SK-MEL-5 (cell line): ENCODE measurements at regions not wholly inside any gene's neighbourhood (a gene's known extent, or its start where the extent isn't known, plus 50 kb on each side); places are given as distances from the start of the nearest gene placed in this dataset.

ENCODE experiments used
- DNase-seq: peaks from one replicate; pipeline ENCODE4 v3.0.0-alpha.2; 2016; ENCODE audit warnings: low read depth, low spot score
- in situ Hi-C: cut with HindIII; loops from 2 replicates; pipeline ENCODE4 v1.10.0; 2016; ENCODE audit warnings: low sequenced_read_pairs, high pct_unique_total_duplicates, low pct_unique_long_range_greater_than_20kb

- in situ Hi-C loops = no loop called here
- DNase-seq = peak; percentile 8
These were observed 68.2 kb downstream of the MFAP3 start for GRCh38 chr5:154107010-154107409.

DNA sequence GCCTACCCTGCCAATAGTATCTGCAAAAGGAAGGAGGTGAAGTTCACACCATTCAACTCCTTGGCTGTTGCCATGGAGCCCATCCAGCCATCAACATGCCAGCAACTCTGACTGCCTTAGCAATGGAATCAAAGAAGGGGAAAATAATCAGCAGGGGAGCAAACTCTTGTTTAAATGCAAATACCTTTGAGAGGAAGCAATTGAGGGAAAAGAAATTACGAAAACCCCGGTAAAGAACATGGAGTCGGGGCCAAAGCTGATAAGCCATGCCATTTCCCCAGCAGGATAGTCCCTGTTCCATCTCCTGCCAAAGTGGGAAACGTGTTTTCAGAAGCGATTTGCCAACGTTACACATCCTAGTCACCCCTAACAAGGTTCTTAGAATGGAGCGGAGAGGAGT lies 69.0 kb downstream of the MFAP3 start:
- DNase-seq = no peak
- in situ Hi-C loops = no loop called here

- in situ Hi-C loops = no loop called here
- DNase-seq = no peak
These were observed 70.8 kb downstream of the MFAP3 start for GRCh38 chr5:154109416-154110106.

GRCh38 chr5:154110107-154110453 lies 71.3 kb downstream of the MFAP3 start:
- DNase-seq = no peak
- in situ Hi-C loops = no loop called here

- in situ Hi-C loops = no loop called here
- no peak for DNase-seq
These were observed 71.9 kb downstream of the MFAP3 start for GRCh38 chr5:154110716-154111115.

DNA sequence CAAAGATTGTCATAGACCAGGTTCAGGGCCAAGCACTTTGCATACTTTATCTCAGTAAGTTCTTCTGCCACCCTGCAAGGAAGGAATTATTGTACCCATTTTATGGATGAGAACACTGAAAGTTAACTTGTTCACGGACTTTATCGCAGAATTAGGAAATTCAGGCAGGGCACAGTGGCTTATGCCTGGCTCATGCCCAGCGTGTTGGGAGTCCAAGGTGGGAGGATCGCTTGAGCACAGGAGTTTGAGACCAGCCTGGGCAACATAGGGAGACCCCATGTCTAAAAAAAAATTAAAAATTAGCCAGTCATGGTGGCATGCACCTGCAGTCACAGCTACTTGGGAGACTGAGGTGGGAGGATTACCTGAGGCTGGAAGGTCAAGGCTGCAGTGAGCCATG lies 72.4 kb downstream of the MFAP3 start:
- in situ Hi-C loops = no loop called here

GRCh38 chr5:154112255-154112654 lies 73.5 kb downstream of the MFAP3 start:
- DNase-seq = no peak
- in situ Hi-C loops = no loop called here

More for the DNA sequence above, 72.4 kb downstream of the MFAP3 start:
- no peak for DNase-seq

DNA sequence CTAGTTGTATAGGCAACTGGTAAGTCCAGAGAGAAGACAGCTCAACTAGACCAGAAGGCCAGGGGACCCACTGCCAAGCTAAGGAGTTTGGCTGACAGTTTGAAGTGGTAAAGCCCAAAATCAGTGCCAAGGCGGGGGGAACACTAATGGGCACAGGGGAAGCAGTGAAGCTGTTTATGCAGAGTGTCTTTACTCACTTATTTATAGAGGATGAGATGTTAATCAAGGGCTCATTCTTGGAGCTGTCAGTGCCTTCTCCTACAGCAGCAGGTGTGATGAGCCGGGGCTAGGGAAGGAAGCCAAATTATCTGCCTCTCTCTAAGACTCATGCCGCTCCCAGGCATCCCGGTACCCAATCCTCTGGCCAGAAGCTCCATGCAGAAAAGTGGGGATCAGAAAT lies 75.2 kb upstream of the GALNT10 start:
- in situ Hi-C loops = no loop called here
- no peak for DNase-seq

DNA sequence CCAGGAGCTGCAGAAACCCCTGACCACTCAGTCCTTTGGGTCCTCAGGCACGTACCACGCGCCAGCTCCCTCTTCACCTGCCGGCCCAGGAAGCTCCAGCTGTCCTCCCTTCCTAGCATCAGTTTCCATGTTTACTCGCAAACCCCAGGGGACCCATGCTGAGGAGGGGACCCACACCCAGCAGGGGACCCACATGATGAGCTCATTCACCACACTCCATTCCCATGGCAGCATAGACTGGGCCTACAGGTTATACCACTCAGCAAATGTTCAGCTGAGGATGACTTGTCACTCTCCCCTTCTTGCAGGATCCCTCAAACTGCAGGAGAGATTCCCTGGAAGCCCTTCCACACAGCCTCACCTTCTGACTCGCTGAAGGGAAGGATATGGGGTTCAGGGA lies 73.5 kb upstream of the GALNT10 start:
- DNase-seq = no peak
- in situ Hi-C loops = no loop called here

GRCh38 chr5:154117930-154118329 lies 72.6 kb upstream of the GALNT10 start:
- in situ Hi-C loops = no loop called here
- DNase-seq = no peak

DNA sequence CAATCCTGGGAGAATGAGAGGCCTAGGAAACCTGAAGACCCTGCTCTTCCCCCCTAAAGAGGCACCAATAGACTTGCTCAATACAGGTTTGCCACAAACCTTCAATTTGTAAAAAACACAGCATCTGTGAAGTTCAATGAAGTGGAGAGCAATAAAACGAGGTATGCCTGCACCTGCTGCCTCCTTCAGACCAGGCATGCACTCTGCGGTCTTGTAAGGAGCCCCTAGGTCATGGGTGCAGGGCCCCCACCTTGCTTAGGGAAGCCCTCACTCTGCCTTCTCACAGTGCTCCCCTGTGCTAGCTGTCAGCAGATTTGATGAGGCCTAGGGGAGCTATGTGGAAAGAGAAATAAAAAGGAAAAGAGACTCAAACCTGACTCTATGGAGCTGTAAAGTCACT lies 72.1 kb upstream of the GALNT10 start:
- in situ Hi-C loops = no loop called here
- no peak for DNase-seq

DNA sequence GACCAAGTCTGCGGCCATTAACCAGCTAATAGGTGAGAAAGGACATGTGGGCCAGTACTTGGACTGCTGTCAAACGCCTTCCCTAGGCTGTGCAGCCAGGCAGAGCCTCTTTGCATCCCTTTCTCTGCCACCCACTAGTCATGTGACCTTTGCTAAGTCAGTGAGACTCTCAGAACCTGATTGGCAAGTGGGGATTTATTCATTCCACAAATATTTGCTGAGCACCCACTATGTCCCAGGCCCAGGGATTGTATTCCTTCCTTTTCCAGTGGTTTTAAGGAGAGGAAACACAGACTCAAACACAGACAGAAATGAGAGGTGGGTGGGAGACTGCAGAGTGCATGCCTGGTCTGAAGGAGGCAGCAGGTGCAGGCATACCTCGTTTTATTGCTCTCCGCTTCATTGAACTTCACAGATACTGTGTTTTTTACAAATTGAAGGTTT lies 71.6 kb upstream of the GALNT10 start:
- in situ Hi-C loops = no loop called here
- DNase-seq = no peak

DNA sequence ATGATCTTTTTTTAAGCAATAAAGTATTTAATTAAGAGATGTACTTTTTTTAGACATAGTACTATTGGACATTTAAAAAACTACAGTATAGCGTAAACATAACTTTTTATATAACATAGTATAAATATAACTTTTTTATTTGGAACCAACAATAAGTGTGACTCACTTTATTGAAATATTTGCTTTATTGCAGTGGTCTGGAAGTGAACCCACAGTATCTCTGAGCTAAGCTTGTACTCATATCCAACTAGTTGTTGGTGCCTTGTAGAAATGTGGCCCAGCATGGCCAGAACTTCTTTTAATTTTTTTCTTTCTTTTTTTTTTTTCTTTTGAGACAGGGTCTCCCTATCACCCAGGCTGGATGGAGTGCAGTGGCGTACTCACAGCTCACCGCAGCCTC lies 61.5 kb upstream of the GALNT10 start:
- in situ Hi-C loops = no loop called here
- no peak for DNase-seq

GRCh38 chr5:154129921-154130320 lies 60.6 kb upstream of the GALNT10 start:
- in situ Hi-C loops = no loop called here
- no peak for DNase-seq

- no peak for DNase-seq
- in situ Hi-C loops = no loop called here
These were observed 58.7 kb upstream of the GALNT10 start for GRCh38 chr5:154131817-154132216.

GRCh38 chr5:154132718-154133307 lies 57.7 kb upstream of the GALNT10 start:
- in situ Hi-C loops = no loop called here
- no peak for DNase-seq

DNA sequence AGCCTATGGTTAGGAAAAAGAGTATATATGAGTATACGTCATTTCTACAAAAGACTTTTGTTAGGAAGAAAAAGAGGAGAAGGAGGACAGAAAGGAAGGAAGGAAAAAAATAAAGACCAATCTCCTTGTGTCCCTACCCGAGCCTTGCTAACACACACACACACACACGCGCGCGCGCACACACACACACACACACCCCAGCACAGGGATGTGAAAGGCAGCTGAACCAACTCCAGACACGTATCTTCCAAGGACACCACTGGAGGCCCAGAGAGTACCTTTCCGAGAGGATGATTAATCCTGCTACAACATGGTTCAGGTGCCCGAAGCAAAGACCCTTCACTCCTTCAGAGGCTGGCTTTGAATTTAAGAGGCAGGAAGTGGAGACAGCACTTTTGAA lies 56.9 kb upstream of the GALNT10 start:
- in situ Hi-C loops = no loop called here
- no peak for DNase-seq

DNA sequence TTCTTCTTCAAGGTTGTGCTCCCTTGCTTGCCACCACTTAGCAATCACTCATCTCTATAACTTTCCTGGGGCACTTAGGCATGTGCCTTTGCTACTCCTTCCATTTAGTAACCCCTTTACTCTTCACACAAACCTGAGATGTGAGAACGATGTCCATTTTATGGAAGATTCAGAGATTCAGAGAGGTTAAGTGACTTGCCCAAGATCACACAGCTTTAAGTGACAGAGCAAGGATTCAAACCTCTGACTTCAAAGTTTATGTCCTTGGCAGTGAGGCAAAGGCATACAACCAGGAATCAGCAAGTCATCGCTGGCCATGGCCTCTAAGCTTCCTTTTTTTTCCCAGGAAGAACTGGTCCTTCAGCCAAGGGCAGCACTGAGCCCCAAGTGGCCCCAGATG lies 56.0 kb upstream of the GALNT10 start:
- in situ Hi-C loops = no loop called here
- DNase-seq = no peak

- in situ Hi-C loops = no loop called here
- no peak for DNase-seq
These were observed 55.3 kb upstream of the GALNT10 start for GRCh38 chr5:154135125-154135817.
